ENCODE measurements at regions not wholly inside any gene's neighbourhood (a gene's known extent, or its start where the extent isn't known, plus 50 kb on each side); places are given as distances from the start of the nearest gene placed in this dataset.

- DNase-seq, result no peak
- no peaks in the 10 kb centered on the region for H3K27me3 ChIP-seq (replicated peaks in 1 of 4; ENCODE audit: control extremely low read depth in 1 of 4, control insufficient read depth in 3 of 4, insufficient read depth in 4 of 4, low read length in 3 of 4)
- intact Hi-C loops (cut with micrococcal nuclease), result no loop called here
- WGBS (ENCODE audit: insufficient coverage), result no CpG with 5 or more reads among the region's 2 CpGs
- no peak overlapping the region for H3K4me3 ChIP-seq (ENCODE audit: control extremely low read depth in 1 of 5, extremely low read depth in 1 of 5, insufficient read depth in 1 of 5, low read depth in 2 of 5, low read length in 4 of 5)
- no peak overlapping the region for H3K9ac ChIP-seq (ENCODE audit: low read length)
- H2AFZ ChIP-seq (ENCODE audit: insufficient read depth, low read depth, low read length, poor library complexity, severe bottlenecking), result no peak overlapping the region
- peaks cover 0 to under 1% (median 0%) of the 10 kb centered on the region in 3 donors for H3K9me3 ChIP-seq (ENCODE audit: control extremely low read depth in 1 of 3, control insufficient read depth in 2 of 3, insufficient read depth in 1 of 3, low read length in 2 of 3)
- Mint-ChIP-seq H3K27ac (no peak overlapping the region), H3K27me3 (no peaks in the 10 kb centered on the region), H3K4me3 (no peak overlapping the region), H3K9me3 (ENCODE audit: insufficient read depth) (peaks cover 6% of the 10 kb centered on the region), H3K4me1 (no peaks in the 10 kb centered on the region)
- POLR2A ChIA-PET, result no interaction called here
- H4K20me1 ChIP-seq (ENCODE audit: control insufficient read depth, insufficient read depth, low read length, poor library complexity, severe bottlenecking), result no peaks in the 10 kb centered on the region
- H3K36me3 ChIP-seq (replicated peaks in 1 of 2; ENCODE audit: control extremely low read depth in 1 of 2, control insufficient read depth in 1 of 2, extremely low read depth in 1 of 2, insufficient read depth in 2 of 2, low read length in 1 of 2), result no peaks in the 10 kb centered on the region
- no peaks in the 10 kb centered on the region for H3K4me1 ChIP-seq (ENCODE audit: control insufficient read depth in 2 of 2, insufficient read depth in 2 of 2, low read length in 2 of 2)
- no peak for ATAC-seq (ENCODE audit: low read depth)
- CTCF ChIA-PET, result no interaction called here
- no peaks in the 10 kb centered on the region for H3K79me2 ChIP-seq (ENCODE audit: control insufficient read depth, insufficient read depth, low read length)
- no peak for TF ChIP-seq EZH2 (IDR thresholded peaks at IDR 0.05; ENCODE audit: borderline replicate concordance, insufficient read depth, low read depth, low read length, poor library complexity, severe bottlenecking)
- TF ChIP-seq, protein P1, sequence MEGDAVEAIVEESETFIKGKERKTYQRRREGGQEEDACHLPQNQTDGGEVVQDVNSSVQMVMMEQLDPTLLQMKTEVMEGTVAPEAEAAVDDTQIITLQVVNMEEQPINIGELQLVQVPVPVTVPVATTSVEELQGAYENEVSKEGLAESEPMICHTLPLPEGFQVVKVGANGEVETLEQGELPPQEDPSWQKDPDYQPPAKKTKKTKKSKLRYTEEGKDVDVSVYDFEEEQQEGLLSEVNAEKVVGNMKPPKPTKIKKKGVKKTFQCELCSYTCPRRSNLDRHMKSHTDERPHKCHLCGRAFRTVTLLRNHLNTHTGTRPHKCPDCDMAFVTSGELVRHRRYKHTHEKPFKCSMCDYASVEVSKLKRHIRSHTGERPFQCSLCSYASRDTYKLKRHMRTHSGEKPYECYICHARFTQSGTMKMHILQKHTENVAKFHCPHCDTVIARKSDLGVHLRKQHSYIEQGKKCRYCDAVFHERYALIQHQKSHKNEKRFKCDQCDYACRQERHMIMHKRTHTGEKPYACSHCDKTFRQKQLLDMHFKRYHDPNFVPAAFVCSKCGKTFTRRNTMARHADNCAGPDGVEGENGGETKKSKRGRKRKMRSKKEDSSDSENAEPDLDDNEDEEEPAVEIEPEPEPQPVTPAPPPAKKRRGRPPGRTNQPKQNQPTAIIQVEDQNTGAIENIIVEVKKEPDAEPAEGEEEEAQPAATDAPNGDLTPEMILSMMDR (IDR thresholded peaks at IDR 0.05), result no peak
- no peak overlapping the region for H3K4me2 ChIP-seq (replicated peaks; ENCODE audit: low read depth, low read length, poor library complexity, severe bottlenecking)
- no peak overlapping the region for H3K27ac ChIP-seq (ENCODE audit: low read length in 2 of 2)
Observed at GRCh38 chr1:73662526-73662925, 535.5 kb downstream of the LRRIQ3 start.

DNA sequence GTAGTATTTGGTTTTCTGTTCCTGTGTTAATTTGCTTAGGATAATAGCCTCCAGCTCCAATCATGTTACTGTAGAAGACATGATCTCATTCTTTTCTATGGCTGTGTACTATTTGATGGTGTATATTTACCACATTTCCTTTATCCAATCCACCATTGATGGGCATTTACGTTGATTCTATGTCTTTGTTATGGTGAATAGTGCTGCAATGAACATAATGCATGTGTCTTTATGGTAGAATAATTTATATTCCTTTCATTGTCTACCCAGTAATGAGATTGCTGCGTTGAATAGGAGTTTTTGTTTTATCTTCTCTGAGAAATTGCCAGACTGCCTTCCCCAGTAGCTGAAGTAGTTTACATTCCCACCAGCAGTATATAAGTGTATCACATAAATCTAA, 538.8 kb downstream of the LRRIQ3 start:
- CTCF ChIA-PET, result no interaction called here
- Histone ChIP-seq H3K9ac (ENCODE audit: low read length) (no peak overlapping the region), H2AFZ (ENCODE audit: insufficient read depth, low read depth, low read length, poor library complexity, severe bottlenecking) (no peak overlapping the region), H3K27me3 (replicated peaks in 1 of 4; ENCODE audit: control extremely low read depth in 1 of 4, control insufficient read depth in 3 of 4, insufficient read depth in 4 of 4, low read length in 3 of 4) (no peaks in the 10 kb centered on the region), H3K4me3 (ENCODE audit: control extremely low read depth in 1 of 5, extremely low read depth in 1 of 5, insufficient read depth in 1 of 5, low read depth in 2 of 5, low read length in 4 of 5) (no peak overlapping the region), H3K4me2 (replicated peaks; ENCODE audit: low read depth, low read length, poor library complexity, severe bottlenecking) (no peak overlapping the region), H3K27ac (ENCODE audit: low read length in 2 of 2) (no peak overlapping the region), H3K36me3 (replicated peaks in 1 of 2; ENCODE audit: control extremely low read depth in 1 of 2, control insufficient read depth in 1 of 2, extremely low read depth in 1 of 2, insufficient read depth in 2 of 2, low read length in 1 of 2) (no peaks in the 10 kb centered on the region), H3K9me3 (ENCODE audit: control extremely low read depth in 1 of 3, control insufficient read depth in 2 of 3, insufficient read depth in 1 of 3, low read length in 2 of 3) (no peaks in the 10 kb centered on the region), H3K79me2 (ENCODE audit: control insufficient read depth, insufficient read depth, low read length) (no peaks in the 10 kb centered on the region), H3K4me1 (ENCODE audit: control insufficient read depth in 2 of 2, insufficient read depth in 2 of 2, low read length in 2 of 2) (no peaks in the 10 kb centered on the region), H4K20me1 (ENCODE audit: control insufficient read depth, insufficient read depth, low read length, poor library complexity, severe bottlenecking) (no peaks in the 10 kb centered on the region)
- no peaks in the 10 kb centered on the region for H3K4me1 Mint-ChIP-seq
- ATAC-seq (ENCODE audit: low read depth) (no peak), DNase-seq (no peak)
- H3K4me3 Mint-ChIP-seq, result no peak overlapping the region
- H3K27ac Mint-ChIP-seq, result no peak overlapping the region
- POLR2A ChIA-PET, result no interaction called here
- peaks cover 4% of the 10 kb centered on the region for H3K9me3 Mint-ChIP-seq (ENCODE audit: insufficient read depth)
- no peaks in the 10 kb centered on the region for H3K27me3 Mint-ChIP-seq
- TF ChIP-seq, protein P1 (IDR thresholded peaks at IDR 0.05), result no peak
- TF ChIP-seq EZH2 (IDR thresholded peaks at IDR 0.05; ENCODE audit: borderline replicate concordance, insufficient read depth, low read depth, low read length, poor library complexity, severe bottlenecking), result no peak
- intact Hi-C loops (cut with micrococcal nuclease), result no loop called here
- WGBS (ENCODE audit: insufficient coverage), result no CpG with 5 or more reads among the region's 2 CpGs

Data from B cell (primary cell).